ENCODE measurements at regions not wholly inside any gene's neighbourhood (a gene's known extent, or its start where the extent isn't known, plus 50 kb on each side); places are given as distances from the start of the nearest gene placed in this dataset.

DNA sequence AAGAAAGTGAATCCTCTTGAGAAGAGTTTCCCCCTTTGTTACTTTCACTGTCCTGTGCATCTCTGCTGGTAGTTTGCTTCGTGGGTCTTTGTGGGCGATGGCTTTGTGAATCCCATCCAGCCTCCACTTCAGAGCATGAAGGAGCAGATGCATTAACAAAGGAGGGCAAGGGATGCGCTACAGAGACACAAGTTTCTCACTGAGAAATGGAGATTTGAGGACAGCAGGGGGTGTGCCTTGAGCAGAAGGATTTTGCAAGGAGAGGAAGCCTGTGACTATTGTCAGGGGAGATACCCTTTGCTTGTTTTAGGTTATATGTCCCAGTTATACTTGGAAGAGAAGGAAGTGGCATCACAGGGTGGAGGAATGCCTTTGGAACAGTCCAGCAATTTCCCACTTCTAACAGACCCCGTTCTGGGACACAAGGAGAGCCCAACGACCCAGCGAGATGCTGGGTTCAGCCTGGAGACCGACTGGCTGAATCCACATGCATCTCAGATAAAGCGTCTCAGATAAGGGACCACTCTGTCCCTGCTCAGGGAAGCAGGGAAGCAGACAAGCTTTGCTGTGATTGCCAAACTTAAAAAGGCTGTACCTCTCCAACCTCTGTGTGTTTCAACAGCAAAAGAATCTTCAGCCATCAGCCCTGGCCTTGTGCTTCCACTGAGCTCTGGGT, 314.6 kb upstream of the GATB start:
- Histone ChIP-seq H3K36me3 (ENCODE audit: control insufficient read depth in 2 of 2, insufficient read depth in 1 of 2, low read length in 2 of 2) (no peaks in the 10 kb centered on the region), H3K27ac (ENCODE audit: extremely low read depth, low read depth, low read length) (no peak overlapping the region), H3K4me3 (ENCODE audit: low read depth, low read length) (no peak overlapping the region), H3K4me1 (ENCODE audit: control insufficient read depth, insufficient read depth, low read length) (no peaks in the 10 kb centered on the region), H3K9me3 (ENCODE audit: control insufficient read depth, insufficient read depth, low read depth, low read length) (no peaks in the 10 kb centered on the region)
- TF ChIP-seq HOXA7 (CRISPR knock-in tag; IDR thresholded peaks at IDR 0.05; ENCODE audit: borderline replicate concordance) (no peak), ZNF121 (tag by site-specific recombination; IDR thresholded peaks at IDR 0.05) (no peak), SALL2 (tag by site-specific recombination; IDR thresholded peaks at IDR 0.05; ENCODE audit: borderline replicate concordance) (no peak), GLI2 (tag by site-specific recombination; IDR thresholded peaks at IDR 0.05; ENCODE audit: borderline replicate concordance, low read depth) (no peak), SP7 (tag by site-specific recombination; IDR thresholded peaks at IDR 0.05) (no peak), ZNF324 (tag by site-specific recombination; IDR thresholded peaks at IDR 0.05) (no peak), ZNF571 (tag by site-specific recombination; IDR thresholded peaks at IDR 0.05) (no peak), ZNF292 (tag by site-specific recombination; IDR thresholded peaks at IDR 0.05; ENCODE audit: borderline replicate concordance, low read depth) (no peak), ZBTB48 (tag by site-specific recombination; IDR thresholded peaks at IDR 0.05) (no peak), ZBTB1 (tag by site-specific recombination; IDR thresholded peaks at IDR 0.05) (no peak), ZNF701 (tag by site-specific recombination; IDR thresholded peaks at IDR 0.05) (no peak), ZNF510 (tag by site-specific recombination; IDR thresholded peaks at IDR 0.05; ENCODE audit: insufficient replicate concordance) (no peak), ZNF768 (tag by site-specific recombination; IDR thresholded peaks at IDR 0.05) (no peak), ZNF19 (tag by site-specific recombination; IDR thresholded peaks at IDR 0.05; ENCODE audit: low read depth) (no peak), OSR2 (tag by site-specific recombination; IDR thresholded peaks at IDR 0.05) (no peak), KLF8 (tag by site-specific recombination; IDR thresholded peaks at IDR 0.05) (no peak), GFI1B (tag by site-specific recombination; IDR thresholded peaks at IDR 0.05) (no peak)
- TF ChIP-seq, protein P1, sequence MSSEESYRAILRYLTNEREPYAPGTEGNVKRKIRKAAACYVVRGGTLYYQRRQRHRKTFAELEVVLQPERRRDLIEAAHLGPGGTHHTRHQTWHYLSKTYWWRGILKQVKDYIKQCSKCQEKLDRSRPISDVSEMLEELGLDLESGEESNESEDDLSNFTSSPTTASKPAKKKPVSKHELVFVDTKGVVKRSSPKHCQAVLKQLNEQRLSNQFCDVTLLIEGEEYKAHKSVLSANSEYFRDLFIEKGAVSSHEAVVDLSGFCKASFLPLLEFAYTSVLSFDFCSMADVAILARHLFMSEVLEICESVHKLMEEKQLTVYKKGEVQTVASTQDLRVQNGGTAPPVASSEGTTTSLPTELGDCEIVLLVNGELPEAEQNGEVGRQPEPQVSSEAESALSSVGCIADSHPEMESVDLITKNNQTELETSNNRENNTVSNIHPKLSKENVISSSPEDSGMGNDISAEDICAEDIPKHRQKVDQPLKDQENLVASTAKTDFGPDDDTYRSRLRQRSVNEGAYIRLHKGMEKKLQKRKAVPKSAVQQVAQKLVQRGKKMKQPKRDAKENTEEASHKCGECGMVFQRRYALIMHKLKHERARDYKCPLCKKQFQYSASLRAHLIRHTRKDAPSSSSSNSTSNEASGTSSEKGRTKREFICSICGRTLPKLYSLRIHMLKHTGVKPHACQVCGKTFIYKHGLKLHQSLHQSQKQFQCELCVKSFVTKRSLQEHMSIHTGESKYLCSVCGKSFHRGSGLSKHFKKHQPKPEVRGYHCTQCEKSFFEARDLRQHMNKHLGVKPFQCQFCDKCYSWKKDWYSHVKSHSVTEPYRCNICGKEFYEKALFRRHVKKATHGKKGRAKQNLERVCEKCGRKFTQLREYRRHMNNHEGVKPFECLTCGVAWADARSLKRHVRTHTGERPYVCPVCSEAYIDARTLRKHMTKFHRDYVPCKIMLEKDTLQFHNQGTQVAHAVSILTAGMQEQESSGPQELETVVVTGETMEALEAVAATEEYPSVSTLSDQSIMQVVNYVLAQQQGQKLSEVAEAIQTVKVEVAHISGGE (tag by site-specific recombination; conservative IDR thresholded peaks at IDR 0.05; ENCODE audit: low read depth): no peak
- TF ChIP-seq, protein P2, sequence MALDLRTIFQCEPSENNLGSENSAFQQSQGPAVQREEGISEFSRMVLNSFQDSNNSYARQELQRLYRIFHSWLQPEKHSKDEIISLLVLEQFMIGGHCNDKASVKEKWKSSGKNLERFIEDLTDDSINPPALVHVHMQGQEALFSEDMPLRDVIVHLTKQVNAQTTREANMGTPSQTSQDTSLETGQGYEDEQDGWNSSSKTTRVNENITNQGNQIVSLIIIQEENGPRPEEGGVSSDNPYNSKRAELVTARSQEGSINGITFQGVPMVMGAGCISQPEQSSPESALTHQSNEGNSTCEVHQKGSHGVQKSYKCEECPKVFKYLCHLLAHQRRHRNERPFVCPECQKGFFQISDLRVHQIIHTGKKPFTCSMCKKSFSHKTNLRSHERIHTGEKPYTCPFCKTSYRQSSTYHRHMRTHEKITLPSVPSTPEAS (tag by site-specific recombination; IDR thresholded peaks at IDR 0.05): no peak
- ChIA-PET CTCF (interaction anchor here (0.5 to 0.9 kb wide), 2 partner anchors 23 to 726 kb away, joined by 3 to 4 read pairs; no protein-coding TSS in a partner anchor), POLR2A (no interaction called here)

DNA sequence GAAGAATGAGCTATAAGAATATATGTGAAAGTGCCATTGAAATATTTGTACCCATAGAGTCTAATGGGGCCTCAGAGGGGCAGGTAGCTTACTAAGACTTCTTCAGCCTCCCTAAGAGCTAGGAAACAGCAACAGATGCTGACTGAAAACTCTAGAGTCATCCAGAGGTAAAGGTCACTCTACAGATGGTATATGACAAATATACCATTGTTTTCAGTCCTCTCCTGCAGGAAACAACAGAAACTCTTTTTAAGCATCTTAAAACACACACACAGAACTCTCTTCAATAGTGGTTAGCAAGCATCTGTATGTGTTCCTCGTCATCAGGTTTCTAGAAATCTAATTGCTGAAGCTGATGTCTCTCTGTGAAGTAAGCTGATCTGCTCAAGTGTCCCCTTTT, 313.8 kb upstream of the GATB start:
- Histone ChIP-seq H3K4me3 (ENCODE audit: low read depth, low read length) (no peak overlapping the region), H3K36me3 (ENCODE audit: control insufficient read depth in 2 of 2, insufficient read depth in 1 of 2, low read length in 2 of 2) (no peaks in the 10 kb centered on the region), H3K27ac (ENCODE audit: extremely low read depth, low read depth, low read length) (no peak overlapping the region), H3K9me3 (ENCODE audit: control insufficient read depth, insufficient read depth, low read depth, low read length) (no peaks in the 10 kb centered on the region), H3K4me1 (ENCODE audit: control insufficient read depth, insufficient read depth, low read length) (no peaks in the 10 kb centered on the region)
- CTCF ChIA-PET: interaction anchor here (0.7 kb wide), 1 partner anchor 308 kb away, joined by 3 read pairs; no protein-coding TSS in a partner anchor
- POLR2A ChIA-PET: no interaction called here
- TF ChIP-seq, protein P3, sequence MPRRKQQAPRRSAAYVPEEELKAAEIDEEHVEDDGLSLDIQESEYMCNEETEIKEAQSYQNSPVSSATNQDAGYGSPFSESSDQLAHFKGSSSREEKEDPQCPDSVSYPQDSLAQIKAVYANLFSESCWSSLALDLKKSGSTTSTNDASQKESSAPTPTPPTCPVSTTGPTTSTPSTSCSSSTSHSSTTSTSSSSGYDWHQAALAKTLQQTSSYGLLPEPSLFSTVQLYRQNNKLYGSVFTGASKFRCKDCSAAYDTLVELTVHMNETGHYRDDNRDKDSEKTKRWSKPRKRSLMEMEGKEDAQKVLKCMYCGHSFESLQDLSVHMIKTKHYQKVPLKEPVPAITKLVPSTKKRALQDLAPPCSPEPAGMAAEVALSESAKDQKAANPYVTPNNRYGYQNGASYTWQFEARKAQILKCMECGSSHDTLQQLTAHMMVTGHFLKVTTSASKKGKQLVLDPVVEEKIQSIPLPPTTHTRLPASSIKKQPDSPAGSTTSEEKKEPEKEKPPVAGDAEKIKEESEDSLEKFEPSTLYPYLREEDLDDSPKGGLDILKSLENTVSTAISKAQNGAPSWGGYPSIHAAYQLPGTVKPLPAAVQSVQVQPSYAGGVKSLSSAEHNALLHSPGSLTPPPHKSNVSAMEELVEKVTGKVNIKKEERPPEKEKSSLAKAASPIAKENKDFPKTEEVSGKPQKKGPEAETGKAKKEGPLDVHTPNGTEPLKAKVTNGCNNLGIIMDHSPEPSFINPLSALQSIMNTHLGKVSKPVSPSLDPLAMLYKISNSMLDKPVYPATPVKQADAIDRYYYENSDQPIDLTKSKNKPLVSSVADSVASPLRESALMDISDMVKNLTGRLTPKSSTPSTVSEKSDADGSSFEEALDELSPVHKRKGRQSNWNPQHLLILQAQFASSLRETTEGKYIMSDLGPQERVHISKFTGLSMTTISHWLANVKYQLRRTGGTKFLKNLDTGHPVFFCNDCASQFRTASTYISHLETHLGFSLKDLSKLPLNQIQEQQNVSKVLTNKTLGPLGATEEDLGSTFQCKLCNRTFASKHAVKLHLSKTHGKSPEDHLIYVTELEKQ (tag by site-specific recombination; IDR thresholded peaks at IDR 0.05; ENCODE audit: borderline replicate concordance): no peak
- TF ChIP-seq MYNN (tag by site-specific recombination; IDR thresholded peaks at IDR 0.05; ENCODE audit: borderline replicate concordance) (no peak), SCRT1 (tag by site-specific recombination; IDR thresholded peaks at IDR 0.05; ENCODE audit: borderline replicate concordance) (no peak), ZFP3 (tag by site-specific recombination; IDR thresholded peaks at IDR 0.05; ENCODE audit: low read depth) (no peak), ZNF140 (tag by site-specific recombination; IDR thresholded peaks at IDR 0.05) (no peak), ZXDB (tag by site-specific recombination; IDR thresholded peaks at IDR 0.05) (no peak), GLI2 (tag by site-specific recombination; IDR thresholded peaks at IDR 0.05; ENCODE audit: borderline replicate concordance, low read depth) (no peak)
- TF ChIP-seq, protein P4, sequence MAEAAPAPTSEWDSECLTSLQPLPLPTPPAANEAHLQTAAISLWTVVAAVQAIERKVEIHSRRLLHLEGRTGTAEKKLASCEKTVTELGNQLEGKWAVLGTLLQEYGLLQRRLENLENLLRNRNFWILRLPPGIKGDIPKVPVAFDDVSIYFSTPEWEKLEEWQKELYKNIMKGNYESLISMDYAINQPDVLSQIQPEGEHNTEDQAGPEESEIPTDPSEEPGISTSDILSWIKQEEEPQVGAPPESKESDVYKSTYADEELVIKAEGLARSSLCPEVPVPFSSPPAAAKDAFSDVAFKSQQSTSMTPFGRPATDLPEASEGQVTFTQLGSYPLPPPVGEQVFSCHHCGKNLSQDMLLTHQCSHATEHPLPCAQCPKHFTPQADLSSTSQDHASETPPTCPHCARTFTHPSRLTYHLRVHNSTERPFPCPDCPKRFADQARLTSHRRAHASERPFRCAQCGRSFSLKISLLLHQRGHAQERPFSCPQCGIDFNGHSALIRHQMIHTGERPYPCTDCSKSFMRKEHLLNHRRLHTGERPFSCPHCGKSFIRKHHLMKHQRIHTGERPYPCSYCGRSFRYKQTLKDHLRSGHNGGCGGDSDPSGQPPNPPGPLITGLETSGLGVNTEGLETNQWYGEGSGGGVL (tag by site-specific recombination; IDR thresholded peaks at IDR 0.05): no peak
